Peyer's patch (tissue), 4 donors: ENCODE measurements at regions not wholly inside any gene's neighbourhood (a gene's known extent, or its start where the extent isn't known, plus 50 kb on each side); places are given as distances from the start of the nearest gene placed in this dataset.

Experiments
- CTCF ChIP-seq, 6 experiments: fragments of 450-650 bp in 4 of 6; fragments of 200-600 bp in 2 of 6; sonication (generic) in 1 of 6; IDR thresholded peaks; one replicate each; pipeline ENCODE4 v1.5.1; 2017 to 2019; ENCODE audit warnings: antibody characterized with exemption in 6 of 6, mild to moderate bottlenecking in 3 of 6, moderate library complexity in 1 of 6
- POLR2A ChIP-seq, 2 donors: fragments of 450-650 bp; IDR thresholded peaks; one replicate each; pipeline ENCODE4 v1.5.1; 2017; ENCODE audit warnings: antibody characterized with exemption in 2 of 2, mild to moderate bottlenecking in 2 of 2, moderate library complexity in 2 of 2

DNA sequence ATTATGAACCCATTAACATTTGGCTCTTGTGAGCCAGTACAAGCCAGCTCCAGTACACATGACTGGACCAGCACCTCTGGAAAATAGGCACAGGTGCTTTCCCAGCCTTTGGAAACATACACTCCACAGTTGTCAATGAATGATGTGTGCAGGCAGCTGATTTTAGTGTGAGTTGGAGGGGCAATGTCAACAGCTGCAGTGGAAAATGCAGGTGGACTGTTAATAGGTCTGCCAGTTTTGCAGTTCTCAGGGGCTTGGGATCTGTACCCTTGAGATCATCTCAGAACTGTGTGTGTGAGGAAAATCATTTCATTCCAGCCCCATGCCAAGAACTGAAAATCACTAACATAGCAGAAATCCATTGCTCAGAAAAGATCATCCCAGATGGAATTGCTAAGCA, 81.7 kb upstream of the CHRDL1 start:
- no peak for TF ChIP-seq CTCF (IDR thresholded peaks at IDR 0.05)
- no peak for TF ChIP-seq POLR2A (IDR thresholded peaks at IDR 0.05)
